ENCODE measurements at regions not wholly inside any gene's neighbourhood (a gene's known extent, or its start where the extent isn't known, plus 50 kb on each side); places are given as distances from the start of the nearest gene placed in this dataset.

DNA sequence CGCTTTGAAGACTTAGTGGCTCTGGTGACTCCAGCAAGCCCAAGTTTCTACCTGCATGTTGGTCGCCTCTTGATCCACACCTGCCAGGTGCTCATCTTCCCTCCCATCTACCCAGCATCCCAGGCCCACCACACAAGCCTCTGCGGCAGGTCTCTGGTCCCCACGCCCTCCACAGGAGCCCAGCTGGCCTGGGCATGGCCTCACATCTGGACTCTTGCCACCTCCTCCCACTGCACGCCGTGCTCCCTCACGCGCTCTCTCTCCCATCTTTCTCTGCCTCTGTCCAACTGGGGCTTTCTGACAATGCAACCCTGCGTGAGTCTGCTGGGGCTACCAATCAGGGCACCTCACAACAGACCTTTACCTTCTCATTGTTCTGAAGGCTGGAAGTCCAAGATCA lies 50.2 kb upstream of the FGFR2 start:
- Histone ChIP-seq H3K27me3 (ENCODE audit: control insufficient read depth, insufficient read depth, low read length) (no peaks in the 10 kb centered on the region), H2AFZ (replicated peaks; ENCODE audit: low read length, poor library complexity) (no peak overlapping the region), H3K4ac (ENCODE audit: low read depth, low read length) (no peak overlapping the region), H2AK9ac (replicated peaks; ENCODE audit: low read depth, low read length, poor library complexity) (no peak overlapping the region), H2AK5ac (ENCODE audit: low read depth, low read length) (no peak overlapping the region), H3K4me1 (ENCODE audit: control insufficient read depth, insufficient read depth, low read length) (no peaks in the 10 kb centered on the region), H3K79me1 (ENCODE audit: low read depth in 1 of 2, low read length in 2 of 2) (no peaks in the 10 kb centered on the region), H3K36me3 (ENCODE audit: control insufficient read depth, insufficient read depth, low read length) (no peaks in the 10 kb centered on the region), H3K14ac (replicated peaks; ENCODE audit: low read depth, low read length) (no peak overlapping the region), H4K5ac (ENCODE audit: low read depth, low read length) (no peak overlapping the region), H4K91ac (ENCODE audit: insufficient read depth, low read depth, low read length) (no peak overlapping the region), H3K27ac (ENCODE audit: insufficient read depth, low read length) (no peak overlapping the region), H3K9me3 (ENCODE audit: control insufficient read depth, insufficient read depth, low read length) (peaks cover 41% of the 10 kb centered on the region), H2BK120ac (ENCODE audit: low read depth, low read length) (no peak overlapping the region), H4K8ac (ENCODE audit: low read depth in 2 of 2, low read length in 2 of 2) (no peak overlapping the region), H3K4me3 (ENCODE audit: insufficient read depth, low read depth, low read length) (no peak overlapping the region), H3K23ac (ENCODE audit: low read depth, low read length) (no peak overlapping the region), H3K9me1 (ENCODE audit: insufficient read depth, low read length) (no peaks in the 10 kb centered on the region), H2BK15ac (ENCODE audit: low read depth, low read length) (no peak overlapping the region), H2BK20ac (ENCODE audit: low read depth, low read length) (no peak overlapping the region), H3K4me2 (ENCODE audit: low read depth, low read length) (no peak overlapping the region), H2BK5ac (ENCODE audit: low read depth, low read length, poor library complexity, severe bottlenecking) (no peak overlapping the region), H3K56ac (ENCODE audit: extremely low read depth, insufficient read depth, low read length) (no peak overlapping the region), H4K20me1 (ENCODE audit: insufficient read depth, low read length) (no peaks in the 10 kb centered on the region), H3K9ac (ENCODE audit: low read depth, low read length) (no peak overlapping the region), H3K18ac (ENCODE audit: low read depth, low read length) (no peak overlapping the region)
- in situ Hi-C loops (cut with MboI; ENCODE audit: low sequenced_read_pairs) = no loop called here
- ChIA-PET CTCF (no interaction called here), POLR2A (ENCODE audit: unreplicated experiment) (no interaction called here)
- ATAC-seq (ENCODE audit: low read depth) = no peak
- no TSS peak for BruUV-seq (replicated peaks)
- no peak for DNase-seq
- dilution Hi-C loops (cut with HindIII; ENCODE audit: low sequenced_read_pairs, unreplicated experiment) = no loop called here
- TF ChIP-seq RCOR1 (IDR thresholded peaks at IDR 0.05; ENCODE audit: insufficient replicate concordance, low read length) (no peak), CHD1 (IDR thresholded peaks at IDR 0.05; ENCODE audit: low read depth, low read length) (no peak), RAD21 (IDR thresholded peaks at IDR 0.05; ENCODE audit: low read length) (no peak), POLR2A (IDR thresholded peaks at IDR 0.05; ENCODE audit: low read depth, low read length) (no peak), NFE2L2 (IDR thresholded peaks at IDR 0.05; ENCODE audit: low read depth, low read length) (no peak)
- intact Hi-C loops (cut with micrococcal nuclease) = no loop called here
- WGBS, 2 experiments (ENCODE audit: extremely low coverage in 2 of 2, insufficient read length in 1 of 2) = 58% methylated on average over 4 of the region's 9 CpGs; no CpG with 5 or more reads in 1 of the 2 experiments

Data from IMR-90 (cell line).